ENCODE measurements at regions not wholly inside any gene's neighbourhood (a gene's known extent, or its start where the extent isn't known, plus 50 kb on each side); places are given as distances from the start of the nearest gene placed in this dataset.

GRCh38 chr3:152037953-152038352 is 164.5 kb downstream of the SUCNR1 start:
- no peak overlapping the region for H3K4me2 ChIP-seq
- H3K4me3 ChIP-seq (IDR thresholded peaks at IDR 0.05; ENCODE audit: insufficient read depth, low read depth, low read length), result no peak overlapping the region
- H3K9ac ChIP-seq, result no peak overlapping the region
- H3K4me1 ChIP-seq (ENCODE audit: low read depth, poor library complexity, severe bottlenecking), result no peaks in the 10 kb centered on the region
- no peak overlapping the region for H2AFZ ChIP-seq (ENCODE audit: low read depth)
- H3K27ac ChIP-seq, result no peak overlapping the region
- no peaks in the 10 kb centered on the region for H3K36me3 ChIP-seq (ENCODE audit: insufficient read depth)
- no peak for TF ChIP-seq CTCF (conservative IDR thresholded peaks at IDR 0.05; ENCODE audit: low read depth, low read length)
- H3K79me2 ChIP-seq (ENCODE audit: insufficient read depth, low read depth), result no peaks in the 10 kb centered on the region
- no peaks in the 10 kb centered on the region for H4K20me1 ChIP-seq (ENCODE audit: insufficient read depth)
- no peaks in the 10 kb centered on the region for H3K27me3 ChIP-seq (ENCODE audit: insufficient read depth, low read depth)

GRCh38 chr3:152038490-152038889 is 165.0 kb downstream of the SUCNR1 start:
- no peak for TF ChIP-seq CTCF (conservative IDR thresholded peaks at IDR 0.05; ENCODE audit: low read depth, low read length)
- Histone ChIP-seq H4K20me1 (ENCODE audit: insufficient read depth) (no peaks in the 10 kb centered on the region), H3K4me2 (no peak overlapping the region)

GRCh38 chr3:152039887-152040286 is 166.4 kb downstream of the SUCNR1 start:
- TF ChIP-seq CTCF (conservative IDR thresholded peaks at IDR 0.05; ENCODE audit: low read depth, low read length), result no peak
- Histone ChIP-seq H3K36me3 (ENCODE audit: insufficient read depth) (no peaks in the 10 kb centered on the region), H3K9ac (no peak overlapping the region), H3K4me3 (IDR thresholded peaks at IDR 0.05; ENCODE audit: insufficient read depth, low read depth, low read length) (no peak overlapping the region), H3K27me3 (ENCODE audit: insufficient read depth, low read depth) (no peaks in the 10 kb centered on the region), H4K20me1 (ENCODE audit: insufficient read depth) (no peaks in the 10 kb centered on the region), H3K4me2 (no peak overlapping the region), H3K4me1 (ENCODE audit: low read depth, poor library complexity, severe bottlenecking) (no peaks in the 10 kb centered on the region), H3K79me2 (ENCODE audit: insufficient read depth, low read depth) (no peaks in the 10 kb centered on the region), H3K27ac (no peak overlapping the region), H2AFZ (ENCODE audit: low read depth) (no peak overlapping the region)

More at GRCh38 chr3:152038490-152038889, 165.0 kb downstream of the SUCNR1 start:
- no peaks in the 10 kb centered on the region for H3K4me1 ChIP-seq (ENCODE audit: low read depth, poor library complexity, severe bottlenecking)
- no peak overlapping the region for H3K4me3 ChIP-seq (IDR thresholded peaks at IDR 0.05; ENCODE audit: insufficient read depth, low read depth, low read length)
- no peak overlapping the region for H3K27ac ChIP-seq
- no peaks in the 10 kb centered on the region for H3K36me3 ChIP-seq (ENCODE audit: insufficient read depth)
- H3K79me2 ChIP-seq (ENCODE audit: insufficient read depth, low read depth), result no peaks in the 10 kb centered on the region
- no peaks in the 10 kb centered on the region for H3K27me3 ChIP-seq (ENCODE audit: insufficient read depth, low read depth)
- no peak overlapping the region for H2AFZ ChIP-seq (ENCODE audit: low read depth)
- no peak overlapping the region for H3K9ac ChIP-seq

GRCh38 chr3:152040319-152040718 is 166.9 kb downstream of the SUCNR1 start:
- no peaks in the 10 kb centered on the region for H3K36me3 ChIP-seq (ENCODE audit: insufficient read depth)
- no peak overlapping the region for H3K4me3 ChIP-seq (IDR thresholded peaks at IDR 0.05; ENCODE audit: insufficient read depth, low read depth, low read length)
- no peak overlapping the region for H3K4me2 ChIP-seq
- no peak overlapping the region for H3K27ac ChIP-seq
- no peaks in the 10 kb centered on the region for H3K4me1 ChIP-seq (ENCODE audit: low read depth, poor library complexity, severe bottlenecking)
- TF ChIP-seq CTCF (conservative IDR thresholded peaks at IDR 0.05; ENCODE audit: low read depth, low read length), result no peak
- H3K9ac ChIP-seq, result no peak overlapping the region
- no peak overlapping the region for H2AFZ ChIP-seq (ENCODE audit: low read depth)
- no peaks in the 10 kb centered on the region for H3K79me2 ChIP-seq (ENCODE audit: insufficient read depth, low read depth)
- H3K27me3 ChIP-seq (ENCODE audit: insufficient read depth, low read depth), result no peaks in the 10 kb centered on the region
- H4K20me1 ChIP-seq (ENCODE audit: insufficient read depth), result no peaks in the 10 kb centered on the region

All from KMS-11 (cell line).